VCaP (cell line): ENCODE measurements at regions not wholly inside any gene's neighbourhood (a gene's known extent, or its start where the extent isn't known, plus 50 kb on each side); places are given as distances from the start of the nearest gene placed in this dataset.

Source experiments
- H3K27ac ChIP-seq: fragments of 450-650 bp; 2 replicates; pipeline ENCODE4 v1.5.1; 2017
- TF ChIP-seq, protein P1 (sequence below): fragments of 450-650 bp; conservative IDR thresholded peaks from 2 replicates; pipeline ENCODE4 v1.5.1; 2017; ENCODE audit warnings: mild to moderate bottlenecking, moderate library complexity

DNA sequence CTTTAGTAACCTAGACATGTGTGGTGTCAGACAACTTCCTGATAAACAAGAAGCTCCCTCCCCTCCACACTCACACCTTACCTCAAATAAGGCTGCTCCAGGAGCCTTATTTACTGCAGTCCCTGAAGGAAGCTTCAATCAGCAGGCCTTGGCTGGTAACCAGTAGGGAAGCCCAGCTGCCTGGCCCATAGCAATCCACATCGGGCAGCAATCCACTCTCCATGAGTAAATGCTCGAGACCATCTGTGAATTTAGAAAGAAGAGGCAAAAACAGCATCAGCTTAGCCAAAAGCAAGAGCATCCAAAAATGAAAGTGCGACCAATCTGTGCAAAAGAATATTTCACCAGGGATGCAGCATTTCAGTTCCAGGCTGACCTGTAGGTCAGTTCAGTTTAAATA, 213.3 kb upstream of the TUSC1 start:
- H3K27ac ChIP-seq: no peak overlapping the region
- TF ChIP-seq, protein P1, sequence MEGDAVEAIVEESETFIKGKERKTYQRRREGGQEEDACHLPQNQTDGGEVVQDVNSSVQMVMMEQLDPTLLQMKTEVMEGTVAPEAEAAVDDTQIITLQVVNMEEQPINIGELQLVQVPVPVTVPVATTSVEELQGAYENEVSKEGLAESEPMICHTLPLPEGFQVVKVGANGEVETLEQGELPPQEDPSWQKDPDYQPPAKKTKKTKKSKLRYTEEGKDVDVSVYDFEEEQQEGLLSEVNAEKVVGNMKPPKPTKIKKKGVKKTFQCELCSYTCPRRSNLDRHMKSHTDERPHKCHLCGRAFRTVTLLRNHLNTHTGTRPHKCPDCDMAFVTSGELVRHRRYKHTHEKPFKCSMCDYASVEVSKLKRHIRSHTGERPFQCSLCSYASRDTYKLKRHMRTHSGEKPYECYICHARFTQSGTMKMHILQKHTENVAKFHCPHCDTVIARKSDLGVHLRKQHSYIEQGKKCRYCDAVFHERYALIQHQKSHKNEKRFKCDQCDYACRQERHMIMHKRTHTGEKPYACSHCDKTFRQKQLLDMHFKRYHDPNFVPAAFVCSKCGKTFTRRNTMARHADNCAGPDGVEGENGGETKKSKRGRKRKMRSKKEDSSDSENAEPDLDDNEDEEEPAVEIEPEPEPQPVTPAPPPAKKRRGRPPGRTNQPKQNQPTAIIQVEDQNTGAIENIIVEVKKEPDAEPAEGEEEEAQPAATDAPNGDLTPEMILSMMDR: no peak

DNA sequence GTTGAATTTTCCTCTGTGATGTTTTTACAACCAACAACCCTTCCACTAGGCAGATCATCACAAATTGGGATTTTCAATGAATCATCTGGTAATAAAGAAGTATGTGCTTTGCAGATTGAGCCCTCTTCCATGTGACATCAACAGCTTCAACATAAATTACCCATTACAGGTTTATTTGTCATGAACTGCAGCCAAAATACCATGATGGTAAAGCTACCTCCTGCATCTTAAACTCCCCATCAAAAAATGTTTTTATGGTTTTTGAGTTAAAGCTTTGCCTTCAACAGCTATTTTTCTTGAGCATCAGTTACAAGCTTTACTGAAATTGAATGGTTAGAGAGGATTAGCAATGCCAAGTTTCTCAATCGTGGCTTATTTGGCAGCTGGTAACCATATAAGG, 211.4 kb upstream of the TUSC1 start:
- H3K27ac ChIP-seq: no peak overlapping the region
- TF ChIP-seq, protein P1: no peak

DNA sequence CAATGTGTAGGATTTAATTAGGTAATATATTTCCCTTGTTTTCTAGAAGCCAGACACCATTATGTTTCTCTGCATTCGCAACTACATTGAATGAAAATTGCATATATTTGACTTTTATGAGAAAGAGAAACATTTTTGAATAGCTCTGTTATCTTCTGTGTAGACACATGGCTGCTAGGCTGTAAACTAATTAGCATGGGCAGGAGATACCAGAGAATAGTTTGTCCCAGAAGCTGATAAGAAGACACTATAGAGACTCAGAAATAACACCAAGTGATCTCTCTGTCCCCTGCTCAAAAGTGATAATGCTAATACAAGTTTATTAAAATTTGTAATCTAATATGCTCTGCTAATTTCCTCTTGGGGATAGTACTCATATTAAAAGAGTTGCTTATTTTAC, 198.0 kb upstream of the TUSC1 start:
- TF ChIP-seq, protein P1: no peak
- no peak overlapping the region for H3K27ac ChIP-seq

DNA sequence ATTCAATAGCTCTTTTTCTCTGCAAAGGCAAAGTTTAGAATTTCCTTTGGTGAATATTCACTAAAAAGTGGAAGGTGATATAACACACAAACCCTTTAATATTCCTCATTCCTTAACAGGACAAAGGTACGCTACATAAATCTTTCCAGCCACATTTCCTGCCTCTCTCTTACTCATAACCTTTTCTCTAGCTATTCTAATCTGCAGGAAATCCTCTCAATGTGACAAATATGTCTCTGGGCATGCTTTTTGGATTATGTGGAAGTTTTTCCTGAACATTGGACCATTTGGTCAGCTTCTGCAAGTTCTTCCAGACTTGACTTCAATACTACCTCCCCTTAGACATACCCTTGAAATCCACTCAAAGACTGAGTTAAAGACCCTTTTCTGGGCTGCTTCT, 186.3 kb upstream of the TUSC1 start:
- TF ChIP-seq, protein P1: no peak
- H3K27ac ChIP-seq: no peak overlapping the region

DNA sequence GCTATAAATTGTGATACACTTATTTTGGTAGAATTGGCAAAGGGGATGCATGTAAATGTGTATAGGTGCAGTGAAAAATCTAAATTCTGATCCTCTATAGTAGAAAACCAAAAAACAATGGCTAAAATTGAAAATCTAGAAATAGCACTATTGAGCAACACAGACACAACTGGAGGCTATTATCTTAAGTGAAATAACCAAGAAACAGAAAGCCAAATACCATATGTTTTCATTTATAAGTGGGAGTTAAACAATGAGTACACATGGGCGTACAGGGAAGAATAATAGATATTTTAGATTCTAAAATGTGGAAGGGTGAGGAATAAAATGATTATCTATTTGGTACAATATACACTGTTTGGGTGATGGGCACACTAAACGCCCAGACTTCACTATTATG, 183.2 kb upstream of the TUSC1 start:
- H3K27ac ChIP-seq: no peak overlapping the region
- TF ChIP-seq, protein P1: no peak

DNA sequence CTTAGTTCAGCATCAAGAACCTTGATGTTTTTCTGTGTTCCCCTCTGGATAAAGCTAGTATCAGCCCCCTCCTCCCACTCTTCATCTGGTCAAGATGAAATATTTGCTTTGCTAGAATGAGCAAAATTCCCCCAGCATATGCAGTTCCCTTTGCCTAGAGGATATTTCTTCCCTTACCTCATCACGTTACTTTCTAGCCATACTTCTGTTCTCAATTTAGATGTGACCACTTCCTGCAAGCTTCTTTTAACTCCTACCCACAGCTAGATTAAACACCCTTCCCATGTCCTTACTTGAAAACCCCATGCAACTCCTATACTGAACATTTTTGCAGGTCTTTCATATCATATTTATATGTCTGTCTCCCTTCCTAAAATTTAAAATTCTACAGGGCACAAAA, 178.9 kb upstream of the TUSC1 start:
- no peak overlapping the region for H3K27ac ChIP-seq
- TF ChIP-seq, protein P1: no peak

DNA sequence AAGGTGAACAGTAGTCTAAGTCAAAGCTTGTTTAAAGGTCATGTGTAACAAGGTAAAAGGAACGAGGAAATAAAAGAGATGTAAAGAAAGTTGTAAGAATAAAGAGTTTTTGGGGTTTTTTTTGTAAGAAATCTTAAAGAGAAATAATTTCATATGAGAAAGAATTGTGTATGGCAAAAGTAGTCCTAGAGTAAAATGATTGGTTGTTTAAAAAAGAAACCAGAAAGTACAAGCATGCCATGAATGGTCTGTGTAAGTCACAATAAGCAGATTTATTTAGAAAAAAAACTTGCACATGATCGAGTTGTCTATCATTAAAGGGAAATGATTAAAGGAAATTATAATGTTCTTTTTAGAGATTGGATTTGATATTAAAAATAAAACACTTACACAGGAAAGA, 172.6 kb upstream of the TUSC1 start:
- TF ChIP-seq, protein P1: no peak

DNA sequence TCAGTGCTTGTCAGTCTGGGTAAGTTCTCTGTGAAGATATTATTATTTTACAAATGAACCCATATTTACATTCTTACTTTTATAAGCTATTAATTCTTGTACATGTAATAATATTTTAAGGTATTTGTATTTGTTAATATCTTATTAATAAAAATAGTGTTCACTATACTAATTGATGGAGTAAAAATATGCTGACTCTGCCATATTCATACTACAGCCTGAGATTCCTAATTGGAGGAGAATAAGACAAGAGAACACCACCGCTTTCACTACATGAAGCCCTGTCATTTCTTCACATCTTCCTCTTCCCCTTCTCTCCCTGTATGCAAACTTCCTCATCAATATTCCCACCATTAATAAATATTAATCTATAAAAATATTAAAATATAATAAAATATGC, 167.6 kb upstream of the TUSC1 start:
- no peak overlapping the region for H3K27ac ChIP-seq
- TF ChIP-seq, protein P1: no peak

More for the DNA sequence above, 172.6 kb upstream of the TUSC1 start:
- H3K27ac ChIP-seq: no peak overlapping the region
